ENCODE measurements at regions not wholly inside any gene's neighbourhood (a gene's known extent, or its start where the extent isn't known, plus 50 kb on each side); places are given as distances from the start of the nearest gene placed in this dataset.

GRCh38 chr3:124552224-124552623, 178.0 kb upstream of the UMPS start:
- no peak for DNase-seq (ENCODE audit: low spot score)

GRCh38 chr3:124553178-124553577, 177.1 kb upstream of the UMPS start:
- no peak for DNase-seq (ENCODE audit: low spot score)

- DNase-seq (ENCODE audit: low spot score), result no peak
These were observed 173.6 kb upstream of the UMPS start for GRCh38 chr3:124556636-124557035.

GRCh38 chr3:124557433-124558232, 172.6 kb upstream of the UMPS start:
- DNase-seq (ENCODE audit: low spot score), result no peak

- peak; percentile 66 for DNase-seq (ENCODE audit: low spot score)
These were observed 171.0 kb upstream of the UMPS start for GRCh38 chr3:124558991-124559845.

GRCh38 chr3:124559846-124560574, 170.2 kb upstream of the UMPS start:
- peak; percentile 77 for DNase-seq (ENCODE audit: low spot score)

GRCh38 chr3:124560666-124561215, 169.5 kb upstream of the UMPS start:
- DNase-seq (ENCODE audit: low spot score), result no peak

GRCh38 chr3:124562769-124563168, 167.5 kb upstream of the UMPS start:
- no peak for DNase-seq (ENCODE audit: low spot score)

- no peak for DNase-seq (ENCODE audit: low spot score)
These were observed 166.9 kb upstream of the UMPS start for GRCh38 chr3:124563376-124563775.

- DNase-seq (ENCODE audit: low spot score), result peak; percentile 66
These were observed 165.2 kb upstream of the UMPS start for GRCh38 chr3:124565013-124565412.

GRCh38 chr3:124565551-124565950, 164.7 kb upstream of the UMPS start:
- no peak for DNase-seq (ENCODE audit: low spot score)

GRCh38 chr3:124566701-124567100, 163.6 kb upstream of the UMPS start:
- DNase-seq (ENCODE audit: low spot score), result no peak

GRCh38 chr3:124567179-124567578, 163.1 kb upstream of the UMPS start:
- DNase-seq (ENCODE audit: low spot score), result no peak

- no peak for DNase-seq (ENCODE audit: low spot score)
These were observed 160.5 kb upstream of the UMPS start for GRCh38 chr3:124569761-124570160.

- no peak for DNase-seq (ENCODE audit: low spot score)
These were observed 160.0 kb upstream of the UMPS start for GRCh38 chr3:124570232-124570631.

- no peak for DNase-seq (ENCODE audit: low spot score)
These were observed 157.3 kb upstream of the UMPS start for GRCh38 chr3:124572851-124573405.

GRCh38 chr3:124574012-124574411, 156.2 kb upstream of the UMPS start:
- no peak for DNase-seq (ENCODE audit: low spot score)

- DNase-seq (ENCODE audit: low spot score), result no peak
These were observed 153.4 kb upstream of the UMPS start for GRCh38 chr3:124576565-124577493.

GRCh38 chr3:124577494-124578167, 152.6 kb upstream of the UMPS start:
- no peak for DNase-seq (ENCODE audit: low spot score)

- no peak for DNase-seq (ENCODE audit: low spot score)
These were observed 150.6 kb upstream of the UMPS start for GRCh38 chr3:124579641-124580040.

Data from globus pallidus (tissue), 1 donor.